H1 (cell line): ENCODE measurements at regions not wholly inside any gene's neighbourhood (a gene's known extent, or its start where the extent isn't known, plus 50 kb on each side); places are given as distances from the start of the nearest gene placed in this dataset.
"Not testable (repeated sequence)": the region's sequence is repeated elsewhere in the genome, so short reads cannot be mapped to it uniquely, and the experiment has no call there.

Source experiments
- CTCF ChIA-PET: fragments of 300-600 bp; sonication (Branson Sonifier 250); formaldehyde crosslinking; loops from one replicate; lab custom pipeline; 2021; ENCODE audit not compliant: partially characterized antibody; lab: Charles Lee
- POLR2A ChIA-PET: fragments of 300-600 bp; sonication (Branson Sonifier 250); formaldehyde crosslinking; loops from one replicate; lab custom pipeline; 2021; ENCODE audit warnings: inconsistent platforms; ENCODE audit not compliant: partially characterized antibody; lab: Charles Lee
- DNase-seq, 2 experiments: peaks; one replicate each; pipeline versions ENCODE4 v3.0.0 to v3.0.0-alpha.2; 2010 to 2022; ENCODE audit warnings: low spot score in 2 of 2, low read depth in 1 of 2, mixed read lengths in 1 of 2
- FAIRE-seq: peaks from 2 replicates; lab custom pipeline; 2011; peaks lifted over from hg19 to GRCh38; lab: Jason Lieb, UNC
- H2AFZ ChIP-seq: 2 replicates; pipeline ENCODE4 v1.8.1; 2012; ENCODE audit warnings: low read length, inconsistent platforms
- H2AK5ac ChIP-seq: 2 replicates; pipeline ENCODE4 v1.6.1; 2013; ENCODE audit warnings: low read depth, low read length
- H2BK120ac ChIP-seq: replicated peaks from 2 replicates; pipeline ENCODE3; 2013; ENCODE audit warnings: low read depth, low read length, inconsistent platforms
- H2BK12ac ChIP-seq: 2 replicates; pipeline ENCODE4 v1.6.1; 2013; ENCODE audit warnings: low read depth, low read length
- H2BK15ac ChIP-seq: 2 replicates; pipeline ENCODE4 v1.6.1; 2013; ENCODE audit warnings: low read length
- H2BK20ac ChIP-seq: 2 replicates; pipeline ENCODE4 v1.6.1; 2013; ENCODE audit warnings: low read length
- H2BK5ac ChIP-seq: 2 replicates; pipeline ENCODE4 v1.6.1; 2013; ENCODE audit warnings: low read depth, low read length
- H3K14ac ChIP-seq: 2 replicates; pipeline ENCODE4 v1.6.1; 2013; ENCODE audit warnings: inconsistent platforms; ENCODE audit not compliant: insufficient read length
- H3K18ac ChIP-seq: 2 replicates; pipeline ENCODE4 v1.6.1; 2013; ENCODE audit warnings: low read length; ENCODE audit errors: extremely low read depth
- H3K23ac ChIP-seq: 2 replicates; pipeline ENCODE4 v1.6.1; 2013; ENCODE audit warnings: inconsistent platforms; ENCODE audit not compliant: insufficient read length
- H3K23me2 ChIP-seq: 2 replicates; pipeline ENCODE4 v1.6.1; 2013; ENCODE audit warnings: low read depth, low read length
- H3K27ac ChIP-seq: 2 replicates; pipeline ENCODE4 v1.6.1; 2011; ENCODE audit warnings: low read depth, low read length, inconsistent platforms
- H3K27me3 ChIP-seq, 4 experiments: replicated peaks in 1 of 4; 1 replicate in 1 of 4; 2 replicates in 3 of 4; pipeline versions ENCODE4 v1.6.1 to v1.8.1; 2011 to 2013; ENCODE audit warnings: low read length in 3 of 4, mild to moderate bottlenecking in 3 of 4, inconsistent platforms in 2 of 4, mixed read lengths in 2 of 4, moderate library complexity in 1 of 4; ENCODE audit not compliant: control insufficient read depth in 3 of 4, insufficient read depth in 3 of 4; ENCODE audit errors: extremely low read depth in 1 of 4
- H3K36me3 ChIP-seq, 4 experiments: 2 replicates each; pipeline versions ENCODE4 v1.6.1 to v1.8.1; 2011 to 2013; ENCODE audit warnings: mild to moderate bottlenecking in 4 of 4, low read length in 3 of 4, moderate library complexity in 2 of 4, control low read depth in 1 of 4, inconsistent platforms in 1 of 4; ENCODE audit not compliant: insufficient read depth in 4 of 4, control insufficient read depth in 2 of 4
- H3K4ac ChIP-seq: replicated peaks from 2 replicates; pipeline ENCODE3; 2013; ENCODE audit warnings: low read length, low read depth, mixed read lengths, inconsistent platforms; ENCODE audit not compliant: insufficient read length
- H3K4me1 ChIP-seq, 4 experiments: replicated peaks in 1 of 4; 1 replicate in 1 of 4; 2 replicates in 3 of 4; pipeline versions ENCODE4 v1.6.1 to v1.8.1; 2011 to 2013; ENCODE audit warnings: low read length in 3 of 4, inconsistent platforms in 2 of 4, mixed read lengths in 1 of 4; ENCODE audit not compliant: insufficient read depth in 4 of 4, control insufficient read depth in 3 of 4
- H3K4me2 ChIP-seq, 2 experiments: 2 replicates each; pipeline versions ENCODE4 v1.6.1 to v1.8.1; 2011 to 2013; ENCODE audit warnings: low read depth in 2 of 2, low read length in 2 of 2, control low read depth in 1 of 2, inconsistent platforms in 1 of 2, mild to moderate bottlenecking in 1 of 2; ENCODE audit not compliant: insufficient read depth in 1 of 2
- H3K4me3 ChIP-seq, 4 experiments: fragments of 200-600, 300-600 bp in 1 of 4; sonication (generic), shearing (Covaris generic), sonication (Bioruptor Twin) in 1 of 4; 2 replicates each; pipeline versions ENCODE4 v1.5.1 to v1.8.1; 2011 to 2016; ENCODE audit warnings: low read length in 4 of 4, low read depth in 3 of 4, control low read depth in 2 of 4, inconsistent platforms in 2 of 4, mild to moderate bottlenecking in 2 of 4, mixed read lengths in 1 of 4, moderate library complexity in 1 of 4; ENCODE audit not compliant: insufficient read depth in 2 of 4; ENCODE audit errors: extremely low read depth in 1 of 4
- H3K56ac ChIP-seq: replicated peaks from 2 replicates; pipeline ENCODE3; 2013; ENCODE audit warnings: low read depth, mild to moderate bottlenecking, mixed read lengths, low read length, inconsistent platforms; ENCODE audit not compliant: insufficient read length
- H3K79me1 ChIP-seq: 2 replicates; pipeline ENCODE4 v1.6.1; 2013; ENCODE audit warnings: low read depth, low read length, control low read depth
- H3K79me2 ChIP-seq, 2 experiments: 2 replicates each; pipeline versions ENCODE4 v1.6.1 to v1.8.1; 2012 to 2013; ENCODE audit warnings: low read length in 2 of 2, mild to moderate bottlenecking in 2 of 2, inconsistent platforms in 1 of 2; ENCODE audit not compliant: insufficient read depth in 2 of 2, control insufficient read depth in 1 of 2
- H3K9ac ChIP-seq, 4 experiments: replicated peaks in 1 of 4; 1 replicate in 1 of 4; 2 replicates in 3 of 4; pipeline versions ENCODE4 v1.6.1 to v1.8.1; 2011 to 2013; ENCODE audit warnings: low read depth in 3 of 4, low read length in 3 of 4, control low read depth in 2 of 4, mild to moderate bottlenecking in 2 of 4, moderate library complexity in 2 of 4, inconsistent platforms in 1 of 4; ENCODE audit errors: extremely low read depth in 1 of 4
- H3K9me3 ChIP-seq, 2 experiments: 2 replicates each; pipeline versions ENCODE4 v1.6.1 to v1.8.1; 2012 to 2013; ENCODE audit warnings: mild to moderate bottlenecking in 2 of 2, moderate library complexity in 2 of 2, control low read depth in 1 of 2, inconsistent platforms in 1 of 2, low read depth in 1 of 2, low read length in 1 of 2, mixed read lengths in 1 of 2; ENCODE audit not compliant: insufficient read depth in 2 of 2
- H4K20me1 ChIP-seq, 2 experiments: replicated peaks in 1 of 2; 2 replicates each; pipeline versions ENCODE3 to v1.8.1; 2011 to 2013; ENCODE audit warnings: inconsistent platforms in 2 of 2, low read length in 2 of 2, mild to moderate bottlenecking in 1 of 2; ENCODE audit not compliant: insufficient read depth in 2 of 2, control insufficient read depth in 1 of 2
- H4K5ac ChIP-seq: 2 replicates; pipeline ENCODE4 v1.6.1; 2013; ENCODE audit warnings: low read length, low read depth, mixed read lengths, inconsistent platforms; ENCODE audit not compliant: insufficient read length
- H4K8ac ChIP-seq: 2 replicates; pipeline ENCODE4 v1.8.0; 2013; ENCODE audit warnings: mild to moderate bottlenecking, moderate library complexity, low read length, inconsistent platforms; ENCODE audit not compliant: insufficient read depth; ENCODE audit errors: extremely low read depth
- H4K91ac ChIP-seq: replicated peaks from 2 replicates; pipeline ENCODE3; 2013; ENCODE audit warnings: low read length, mixed read lengths, inconsistent platforms; ENCODE audit not compliant: insufficient read length
- WGBS, 2 experiments: shearing (Covaris generic) in 1 of 2; methylation state at CpG; one replicate each; pipeline versions ENCODE4 v1.1.6 to v1.1.7; 2013 to 2015; ENCODE audit warnings: low lambda C conversion rate in 2 of 2, mixed read lengths in 2 of 2, inconsistent platforms in 1 of 2, low coverage in 1 of 2, missing lambda C conversion rate in 1 of 2; ENCODE audit not compliant: insufficient replicate concordance in 2 of 2, insufficient coverage in 1 of 2, insufficient read length in 1 of 2; ENCODE audit errors: extremely low coverage in 1 of 2, missing lambda C conversion rate in 1 of 2; 5-methylcytosine and 5-hydroxymethylcytosine counted together

DNA sequence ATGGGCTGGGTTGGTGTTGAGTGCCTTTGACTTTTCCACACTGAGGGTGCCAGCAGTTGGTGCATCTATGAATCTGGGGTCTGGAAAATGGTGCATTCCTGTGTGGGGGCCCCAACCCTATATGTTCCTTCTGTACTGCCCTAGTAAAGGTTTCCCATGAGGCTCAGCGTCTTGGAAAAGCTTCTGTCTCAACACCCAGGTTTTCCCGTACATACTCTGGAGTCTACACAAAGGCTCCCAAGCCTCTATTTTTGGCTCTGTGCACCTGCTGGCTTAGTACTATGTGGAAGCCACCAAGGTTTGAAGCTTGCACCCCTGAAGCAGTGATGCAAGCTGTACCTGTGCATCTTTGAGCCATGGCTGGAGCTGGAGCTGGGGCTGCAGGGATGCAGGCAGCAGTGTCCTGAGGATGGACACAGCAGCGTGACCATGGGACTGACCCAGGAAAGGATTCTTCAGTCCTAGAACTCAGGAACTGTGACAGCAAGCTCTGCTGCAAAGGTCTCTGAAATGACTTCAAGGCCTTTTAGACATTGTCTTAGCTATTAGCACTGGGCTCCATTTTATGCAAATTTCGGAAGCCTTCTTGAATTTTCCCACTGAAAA lies 282.7 kb downstream of the POTED start:
- H3K18ac ChIP-seq, H3K36me3 ChIP-seq, H2AFZ ChIP-seq, POLR2A ChIA-PET, H2BK15ac ChIP-seq, H3K79me2 ChIP-seq, H3K79me1 ChIP-seq, H4K91ac ChIP-seq, H3K4me3 ChIP-seq, DNase-seq, H3K9ac ChIP-seq, H3K14ac ChIP-seq, H3K4ac ChIP-seq, H3K27ac ChIP-seq, H3K56ac ChIP-seq, H2BK20ac ChIP-seq, H4K20me1 ChIP-seq, H3K4me1 ChIP-seq, H3K4me2 ChIP-seq, H3K23ac ChIP-seq, FAIRE-seq, CTCF ChIA-PET, H2BK12ac ChIP-seq, H2BK120ac ChIP-seq, H3K27me3 ChIP-seq, H2AK5ac ChIP-seq, H4K5ac ChIP-seq, H4K8ac ChIP-seq, H3K23me2 ChIP-seq, H2BK5ac ChIP-seq: not testable (repeated sequence)
- 77% methylated on average over 4 of the region's 4 CpGs; no CpG with 5 or more reads in 1 of the 2 experiments for WGBS, 2 experiments
- H3K9me3 ChIP-seq: peaks cover 16 to 40% of the 10 kb centered on the region in 2 experiments; a peak in 3 of 4 replicates

DNA sequence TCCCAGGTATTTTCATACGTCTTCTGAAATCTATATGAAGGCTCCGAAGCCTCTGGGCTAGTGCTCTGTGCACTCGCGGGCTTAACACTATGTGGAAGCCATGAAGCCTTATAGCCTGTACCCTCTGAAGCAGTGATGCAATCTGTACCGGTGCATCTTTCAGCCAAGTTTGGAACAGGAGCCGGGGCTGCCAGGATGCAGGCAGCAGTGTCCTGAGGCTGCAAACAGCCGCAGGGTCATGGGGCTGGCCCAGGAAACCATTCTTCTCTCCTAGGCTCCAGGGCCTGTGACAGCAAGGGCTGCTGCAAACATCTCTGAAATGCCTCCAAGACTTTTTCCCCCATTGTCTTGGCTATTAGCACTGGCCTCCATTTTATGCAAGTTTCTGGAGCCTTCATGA lies 279.6 kb downstream of the POTED start:
- H2BK20ac ChIP-seq, H2AFZ ChIP-seq, H4K8ac ChIP-seq, H2BK12ac ChIP-seq, H3K4me2 ChIP-seq, FAIRE-seq, H3K79me2 ChIP-seq, H3K18ac ChIP-seq, H3K4me3 ChIP-seq, DNase-seq, H4K91ac ChIP-seq, H3K27me3 ChIP-seq, H3K36me3 ChIP-seq, H2BK120ac ChIP-seq, H3K56ac ChIP-seq, POLR2A ChIA-PET, H2BK15ac ChIP-seq, H3K79me1 ChIP-seq, H4K5ac ChIP-seq, H3K23me2 ChIP-seq, H3K4me1 ChIP-seq, H3K9ac ChIP-seq, CTCF ChIA-PET, H4K20me1 ChIP-seq, H3K4ac ChIP-seq, H3K27ac ChIP-seq, H3K23ac ChIP-seq, H2AK5ac ChIP-seq, H3K14ac ChIP-seq, H2BK5ac ChIP-seq: not testable (repeated sequence)
- WGBS, 2 experiments: 80% methylated on average over 7 of the region's 7 CpGs; no CpG with 5 or more reads in 1 of the 2 experiments
- H3K9me3 ChIP-seq: peaks cover 8 to 47% of the 10 kb centered on the region in 2 experiments; a peak in 3 of 4 replicates
